ENCODE measurements at regions not wholly inside any gene's neighbourhood (a gene's known extent, or its start where the extent isn't known, plus 50 kb on each side); places are given as distances from the start of the nearest gene placed in this dataset.

DNA sequence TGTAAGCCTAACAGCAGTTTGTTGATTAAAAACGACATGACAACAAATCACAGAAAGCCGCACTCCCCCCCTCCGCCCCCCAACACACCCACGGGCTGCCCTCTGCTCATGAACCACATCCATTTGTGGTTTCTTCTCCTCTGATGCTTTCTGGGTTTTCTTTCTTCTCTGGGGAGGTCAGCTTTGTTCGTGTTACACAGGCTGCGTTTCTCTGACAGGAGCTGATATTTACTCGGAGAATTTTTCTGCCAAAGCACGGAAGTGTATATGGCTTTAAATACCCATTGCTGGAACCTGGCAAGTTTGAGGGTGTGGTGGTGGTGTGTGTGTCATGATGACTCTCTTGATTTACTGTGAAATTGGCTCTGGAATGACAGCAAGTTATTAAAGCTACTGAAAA is 883.7 kb upstream of the TMEM132C start:
- Histone ChIP-seq H3K27ac (no peak overlapping the region), H3K4me1 (no peaks in the 10 kb centered on the region), H3K9me3 (no peaks in the 10 kb centered on the region), H3K27me3 (peaks cover 0 to 4% of the 10 kb centered on the region in 2 donors), H3K36me3 (no peaks in the 10 kb centered on the region), H3K4me3 (no peak overlapping the region)
- 49% methylated on average over 5 of the region's 8 CpGs for WGBS (ENCODE audit: insufficient coverage, low coverage, low lambda C conversion rate, missing lambda C conversion rate)
- ATAC-seq (no peak), DNase-seq (no peak)
- no peak for TF ChIP-seq CTCF (IDR thresholded peaks at IDR 0.05)
- no peak for TF ChIP-seq POLR2A (IDR thresholded peaks at IDR 0.05)
- intact Hi-C loops (cut with DNase I), result no loop called here

- H3K9me3 ChIP-seq, result no peaks in the 10 kb centered on the region
- no peaks in the 10 kb centered on the region for H3K4me1 ChIP-seq
- intact Hi-C loops (cut with DNase I), result no loop called here
- TF ChIP-seq CTCF (IDR thresholded peaks at IDR 0.05) (no peak), POLR2A (IDR thresholded peaks at IDR 0.05) (no peak)
- no peak overlapping the region for H3K4me3 ChIP-seq
- ATAC-seq (no peak), DNase-seq (no peak)
- no peaks in the 10 kb centered on the region for H3K36me3 ChIP-seq
- H3K27ac ChIP-seq, result no peak overlapping the region
- peaks cover 0 to 4% of the 10 kb centered on the region in 2 donors for H3K27me3 ChIP-seq
- WGBS (ENCODE audit: insufficient coverage, low coverage, low lambda C conversion rate, missing lambda C conversion rate), result 71% methylated on average over 2 of the region's 5 CpGs
Observed at GRCh38 chr12:127386723-127387122, 880.2 kb upstream of the TMEM132C start.

DNA sequence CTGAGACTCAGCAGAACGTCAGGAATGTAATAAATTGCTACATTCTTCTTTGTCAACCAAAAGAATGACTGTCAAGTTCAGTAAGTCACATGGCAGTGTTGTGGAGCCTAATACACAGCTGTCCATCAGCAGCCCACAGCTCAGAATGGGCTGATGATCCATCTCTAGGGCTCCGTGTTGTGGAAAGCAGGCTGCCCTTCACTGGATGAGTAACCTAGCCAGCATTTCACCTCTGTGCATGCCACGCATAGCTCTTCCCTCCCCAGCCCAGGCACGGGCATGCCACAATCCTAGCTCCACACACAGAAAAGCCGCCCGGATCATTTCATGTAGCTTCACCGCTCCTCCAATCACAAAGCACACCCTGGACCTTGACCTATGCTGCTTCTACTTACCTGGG is 878.0 kb upstream of the TMEM132C start:
- TF ChIP-seq CTCF (IDR thresholded peaks at IDR 0.05) (no peak), POLR2A (IDR thresholded peaks at IDR 0.05) (no peak)
- ATAC-seq, result no peak
- Histone ChIP-seq H3K36me3 (no peaks in the 10 kb centered on the region), H3K27ac (no peak overlapping the region), H3K4me1 (no peaks in the 10 kb centered on the region), H3K27me3 (peaks cover 0 to 4% of the 10 kb centered on the region in 2 donors), H3K4me3 (no peak overlapping the region), H3K9me3 (no peaks in the 10 kb centered on the region)
- DNase-seq, result no peak
- WGBS (ENCODE audit: insufficient coverage, low coverage, low lambda C conversion rate, missing lambda C conversion rate), result 61% methylated on average over 6 of the region's 7 CpGs
- intact Hi-C loops (cut with DNase I), result no loop called here

DNA sequence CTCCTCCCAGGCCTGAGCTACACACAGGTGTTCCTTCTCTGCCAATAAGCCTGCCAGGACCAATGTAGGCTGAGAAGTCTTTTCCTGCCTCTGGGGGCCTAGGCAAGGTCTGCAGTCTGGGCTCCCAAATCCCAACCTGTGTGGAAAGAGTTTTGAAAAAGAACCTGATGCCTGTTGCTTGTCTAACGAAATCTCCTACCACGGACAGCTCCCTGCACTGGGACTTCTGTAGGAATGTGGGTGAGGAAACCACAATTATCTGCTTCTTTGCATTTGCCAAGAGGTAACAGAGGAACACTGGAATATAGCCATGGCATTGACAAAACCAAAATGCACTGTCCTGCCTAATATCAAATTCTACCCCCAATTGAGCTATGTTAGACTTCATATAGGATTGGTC is 877.0 kb upstream of the TMEM132C start:
- intact Hi-C loops (cut with DNase I), result no loop called here
- ATAC-seq (no peak), DNase-seq (no peak)
- Histone ChIP-seq H3K27me3 (peaks cover 0 to 4% of the 10 kb centered on the region in 2 donors), H3K27ac (no peak overlapping the region), H3K4me1 (no peaks in the 10 kb centered on the region), H3K4me3 (no peak overlapping the region), H3K9me3 (no peaks in the 10 kb centered on the region), H3K36me3 (no peaks in the 10 kb centered on the region)
- TF ChIP-seq CTCF (IDR thresholded peaks at IDR 0.05) (no peak), POLR2A (IDR thresholded peaks at IDR 0.05) (no peak)
- 6% methylated on average over 2 of the region's 2 CpGs for WGBS (ENCODE audit: insufficient coverage, low coverage, low lambda C conversion rate, missing lambda C conversion rate)

DNA sequence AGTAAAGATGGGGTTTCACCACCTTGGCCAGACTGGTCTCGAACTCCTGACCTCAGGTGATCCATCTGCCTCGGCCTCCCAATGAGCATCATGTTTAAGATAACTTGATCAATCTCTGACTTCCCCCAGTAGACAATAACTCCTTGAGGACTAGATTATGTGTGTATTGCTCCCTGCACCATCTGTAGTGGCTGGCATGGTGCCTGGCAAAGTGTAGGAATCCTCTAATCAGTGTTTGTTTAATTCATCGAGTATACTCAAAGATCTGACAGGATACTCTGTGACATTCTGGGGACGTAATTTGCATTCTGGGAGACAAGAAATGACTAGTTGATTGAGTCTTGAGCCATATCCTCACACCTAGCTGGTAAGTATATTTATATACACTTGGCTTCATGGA is 873.5 kb upstream of the TMEM132C start:
- Histone ChIP-seq H3K9me3 (no peaks in the 10 kb centered on the region), H3K4me1 (no peaks in the 10 kb centered on the region), H3K27me3 (no peaks in the 10 kb centered on the region), H3K4me3 (no peak overlapping the region), H3K36me3 (no peaks in the 10 kb centered on the region), H3K27ac (no peak overlapping the region)
- no peak for ATAC-seq
- TF ChIP-seq POLR2A (IDR thresholded peaks at IDR 0.05), result no peak
- TF ChIP-seq CTCF (IDR thresholded peaks at IDR 0.05), result no peak
- intact Hi-C loops (cut with DNase I), result no loop called here
- WGBS (ENCODE audit: insufficient coverage, low coverage, low lambda C conversion rate, missing lambda C conversion rate), result 39% methylated on average over 4 of the region's 4 CpGs
- no peak for DNase-seq
